GM08714 (cell line): ENCODE measurements at regions not wholly inside any gene's neighbourhood (a gene's known extent, or its start where the extent isn't known, plus 50 kb on each side); places are given as distances from the start of the nearest gene placed in this dataset.

ENCODE experiments used
- H3K4me3 ChIP-seq: fragments of 200-500 bp; sonication (Bioruptor generic); 2 replicates; pipeline ENCODE4 v1.5.1; 2014; ENCODE audit warnings: mild to moderate bottlenecking, low read length, inconsistent platforms
- ZNF274 ChIP-seq: IDR thresholded peaks from 2 replicates; pipeline ENCODE4 v1.6.1; 2012; ENCODE audit warnings: mild to moderate bottlenecking, low read depth, low read length

DNA sequence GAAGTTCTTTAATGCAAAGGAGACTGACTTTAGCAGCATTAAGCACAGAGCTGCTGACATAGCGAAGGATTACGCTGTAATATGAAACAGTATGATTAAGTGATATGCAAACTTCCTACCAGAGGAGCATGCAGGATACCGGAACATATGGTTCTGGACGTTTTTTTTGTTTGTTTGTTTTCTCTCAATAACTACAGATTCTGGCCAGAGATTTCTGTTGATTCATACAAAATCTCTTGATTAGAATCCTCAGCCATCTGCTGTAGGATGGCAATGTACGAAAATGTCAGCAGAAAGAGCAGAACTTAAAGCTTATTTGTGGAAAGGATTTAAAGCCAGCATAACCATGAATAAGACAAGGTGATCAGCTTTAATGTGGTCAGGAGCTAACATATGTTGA is 970.7 kb downstream of the KCNT2 start:
- TF ChIP-seq ZNF274: no peak
- H3K4me3 ChIP-seq: no peak overlapping the region

DNA sequence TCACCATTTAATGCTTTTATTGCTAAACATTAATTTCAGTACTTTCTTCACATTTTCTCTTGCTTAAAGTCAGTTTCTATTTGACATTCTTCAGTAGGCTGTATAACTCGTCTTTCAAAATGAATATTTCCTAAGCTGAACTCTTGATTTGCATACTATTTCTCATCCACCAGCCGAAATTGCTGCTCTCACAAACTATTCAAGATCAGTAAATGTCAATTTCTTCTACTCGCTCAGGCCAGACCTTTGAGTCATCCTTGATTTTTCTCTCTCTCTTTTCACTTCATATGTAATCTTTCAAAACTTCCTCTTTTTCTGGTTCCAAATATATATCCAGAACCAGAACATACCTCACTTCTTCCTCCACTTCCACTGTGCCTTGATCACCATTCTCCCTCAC is 990.0 kb downstream of the KCNT2 start:
- TF ChIP-seq ZNF274: no peak
- H3K4me3 ChIP-seq: no peak overlapping the region

DNA sequence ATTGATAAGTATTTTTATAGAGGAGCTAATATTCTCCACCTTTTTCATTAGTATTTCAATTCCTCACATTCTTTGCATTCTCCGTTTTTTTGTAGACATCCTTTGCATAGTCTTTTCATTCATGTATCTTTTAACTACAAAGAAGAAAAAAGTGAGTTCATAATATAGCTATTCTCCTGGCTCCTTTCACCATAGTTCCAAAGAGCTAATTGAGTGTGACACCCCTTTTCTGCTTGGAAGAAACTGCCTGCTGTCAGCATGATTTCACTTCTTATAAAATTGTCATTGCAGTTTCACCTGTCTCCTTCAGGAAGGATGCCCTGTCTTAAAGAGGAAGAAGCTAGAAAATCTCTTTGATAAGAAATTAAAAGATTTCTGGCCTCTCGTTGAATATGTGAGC is 991.1 kb downstream of the KCNT2 start:
- TF ChIP-seq ZNF274: no peak
- H3K4me3 ChIP-seq: no peak overlapping the region

- H3K4me3 ChIP-seq: no peak overlapping the region
- no peak for TF ChIP-seq ZNF274
Observed at GRCh38 chr1:195608883-195609282, 999.4 kb downstream of the KCNT2 start.

DNA sequence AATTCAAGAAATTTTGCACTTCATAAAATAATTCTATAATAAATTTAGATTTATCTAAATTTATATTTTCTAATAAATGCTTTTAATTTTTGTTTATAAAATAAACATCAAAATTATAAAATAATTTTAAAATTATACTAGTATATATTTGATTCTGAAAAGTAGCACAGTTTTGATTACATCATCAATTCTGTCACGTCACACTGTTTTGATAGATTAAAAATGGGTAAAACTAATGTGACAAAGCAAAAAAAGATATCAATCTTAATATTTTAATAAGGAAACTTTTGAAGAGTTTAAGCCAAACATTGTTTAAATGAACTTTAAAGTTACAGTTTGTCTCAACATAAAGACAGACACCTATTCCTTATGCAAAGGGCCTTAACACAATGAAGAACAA is 1001.8 kb downstream of the KCNT2 start:
- H3K4me3 ChIP-seq: no peak overlapping the region
- TF ChIP-seq ZNF274: no peak

DNA sequence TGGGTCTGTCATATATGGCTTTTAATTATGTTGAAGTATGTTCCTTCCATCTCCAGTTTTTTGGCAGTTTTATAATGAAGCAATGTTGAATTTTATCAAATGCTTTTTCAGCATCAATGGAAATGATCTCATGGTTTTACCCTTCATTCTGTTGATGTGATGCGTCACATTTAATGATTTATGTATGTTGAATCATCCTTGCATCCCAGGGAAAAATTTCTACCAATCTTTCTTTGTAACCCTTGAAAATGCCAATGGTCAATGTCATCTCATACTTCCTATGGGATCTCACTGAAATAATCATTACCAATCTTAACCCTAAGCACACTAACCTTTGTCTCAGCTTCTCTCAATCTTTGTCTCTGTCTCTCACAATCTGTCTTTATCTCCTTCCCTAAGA is 1004.0 kb downstream of the KCNT2 start:
- no peak overlapping the region for H3K4me3 ChIP-seq
- TF ChIP-seq ZNF274: no peak

DNA sequence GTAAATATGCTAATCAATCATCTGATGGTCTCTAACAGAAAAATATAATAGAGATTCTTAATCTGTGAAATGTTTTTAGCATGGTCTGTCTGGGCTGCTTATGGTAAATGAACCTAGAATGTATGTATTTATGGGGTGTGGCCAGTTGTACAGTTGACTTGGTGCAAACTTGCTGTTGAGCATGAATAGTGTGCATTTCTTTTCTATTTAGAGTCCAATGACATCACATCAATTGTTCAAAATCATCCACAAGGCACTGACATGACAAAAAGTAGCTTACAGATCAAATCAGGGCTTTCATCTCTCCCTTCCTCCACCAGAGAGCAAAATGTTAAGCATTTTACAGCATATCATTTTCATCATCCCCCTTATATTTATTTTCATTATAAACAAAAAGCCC is 1010.3 kb downstream of the KCNT2 start:
- TF ChIP-seq ZNF274: no peak
- no peak overlapping the region for H3K4me3 ChIP-seq

- no peak for TF ChIP-seq ZNF274
- H3K4me3 ChIP-seq: no peak overlapping the region
Observed at GRCh38 chr1:195594773-195595172, 1013.5 kb downstream of the KCNT2 start.

- TF ChIP-seq ZNF274: no peak
- H3K4me3 ChIP-seq: no peak overlapping the region
Observed at GRCh38 chr1:195594322-195594721, 1013.9 kb downstream of the KCNT2 start.

GRCh38 chr1:195591917-195592672 is 1016.1 kb downstream of the KCNT2 start:
- H3K4me3 ChIP-seq: no peak overlapping the region
- TF ChIP-seq ZNF274: no peak

DNA sequence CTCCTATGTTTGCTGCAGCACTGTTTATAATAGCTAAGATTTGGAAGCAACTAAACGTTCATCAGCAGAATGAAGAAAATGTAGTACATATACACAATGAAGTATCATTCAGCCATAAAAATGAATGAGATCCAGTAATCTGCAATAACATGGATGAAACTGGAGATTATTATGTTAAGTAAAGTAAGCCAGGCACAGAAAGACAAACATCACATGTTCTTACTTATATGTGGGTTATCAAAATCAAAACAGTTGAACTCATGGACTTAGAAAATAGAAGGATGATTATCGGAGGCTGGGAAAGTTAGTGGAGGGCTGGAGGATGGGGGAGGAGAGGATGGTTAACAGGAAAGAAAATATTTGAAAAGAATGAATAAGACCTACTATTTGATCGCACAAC is 1017.6 kb downstream of the KCNT2 start:
- no peak for TF ChIP-seq ZNF274
- no peak overlapping the region for H3K4me3 ChIP-seq

DNA sequence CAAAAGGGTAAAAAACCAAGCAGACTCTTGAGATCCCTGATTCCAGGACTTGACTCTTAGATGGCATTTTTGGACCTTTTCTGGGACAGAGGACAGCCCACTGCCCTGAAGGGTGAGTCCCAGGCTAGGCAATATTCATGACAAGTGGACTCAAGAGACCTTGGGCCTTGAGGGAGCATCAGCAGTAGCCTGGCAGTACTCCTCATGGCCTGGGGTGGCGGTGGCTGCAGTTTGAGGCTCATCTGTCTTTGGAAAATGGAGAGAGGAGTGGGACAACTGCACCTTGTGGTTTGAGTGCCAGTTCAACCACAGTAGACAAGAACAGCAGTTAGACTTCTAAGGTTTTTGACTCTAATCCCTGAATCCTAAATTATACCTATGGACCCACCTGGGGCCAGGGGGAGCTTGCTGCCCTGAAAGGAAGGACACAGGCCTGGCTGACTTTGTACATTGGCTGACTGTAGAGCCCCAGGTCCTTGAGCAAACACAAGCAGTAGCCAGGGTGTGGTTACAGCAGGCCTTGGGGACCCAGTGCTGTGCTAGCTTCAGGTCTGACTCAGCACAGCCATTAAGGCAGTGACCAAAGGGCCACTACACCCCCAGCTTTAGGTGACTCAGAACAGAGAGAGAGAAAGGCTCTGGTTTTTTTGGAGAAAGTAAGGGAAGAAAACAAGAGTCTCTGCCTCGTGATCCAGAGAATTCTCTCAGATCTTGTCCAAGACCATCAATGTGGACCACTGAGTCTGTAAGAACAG is 1023.2 kb downstream of the KCNT2 start:
- no peak for TF ChIP-seq ZNF274
- H3K4me3 ChIP-seq: no peak overlapping the region

- no peak for TF ChIP-seq ZNF274
- H3K4me3 ChIP-seq: no peak overlapping the region
Observed at GRCh38 chr1:195580988-195581387, 1027.3 kb downstream of the KCNT2 start.

DNA sequence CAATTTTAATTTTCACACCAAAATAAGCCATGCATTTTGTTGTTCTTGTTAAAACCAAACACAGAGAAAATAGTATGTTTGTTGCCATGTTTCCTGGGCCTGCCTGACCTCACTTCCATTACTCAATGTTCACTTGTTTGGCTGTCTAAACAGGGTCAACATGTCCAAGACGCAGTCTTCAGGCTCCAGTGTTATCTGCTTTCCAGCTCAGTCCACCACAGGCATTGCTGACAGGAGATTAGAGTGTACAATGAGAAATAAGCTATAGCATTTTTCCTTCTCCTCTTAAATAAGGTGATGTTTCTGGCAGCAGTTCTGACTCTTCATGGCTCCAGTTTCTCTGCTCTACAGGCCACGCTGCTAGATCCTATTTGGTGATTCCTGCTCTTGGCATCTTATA is 1030.5 kb downstream of the KCNT2 start:
- no peak for TF ChIP-seq ZNF274
- no peak overlapping the region for H3K4me3 ChIP-seq

GRCh38 chr1:195576641-195577040 is 1031.6 kb downstream of the KCNT2 start:
- H3K4me3 ChIP-seq: no peak overlapping the region
- no peak for TF ChIP-seq ZNF274

DNA sequence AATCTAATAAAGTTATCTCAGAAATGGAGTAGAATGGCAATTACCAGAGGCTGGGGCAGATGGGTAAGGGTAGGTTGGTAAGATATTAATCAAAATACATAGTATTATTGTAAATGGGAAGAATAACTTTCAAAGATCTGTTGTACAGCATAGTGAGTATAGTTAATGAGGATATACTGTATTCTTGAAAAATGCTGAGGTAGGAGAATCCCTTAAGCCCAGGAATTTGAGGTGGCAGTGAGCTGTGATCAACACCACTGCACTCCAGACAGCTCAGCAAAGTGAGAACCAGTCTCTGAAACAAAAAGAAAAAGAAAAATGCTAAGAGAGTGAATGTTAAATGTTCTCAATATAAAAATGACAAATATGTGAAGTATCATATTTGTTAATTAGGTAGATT is 1033.7 kb downstream of the KCNT2 start:
- TF ChIP-seq ZNF274: no peak
- no peak overlapping the region for H3K4me3 ChIP-seq

GRCh38 chr1:195569934-195570333 is 1038.3 kb downstream of the KCNT2 start:
- no peak for TF ChIP-seq ZNF274
- no peak overlapping the region for H3K4me3 ChIP-seq
